Loucy (cell line): ENCODE measurements at regions not wholly inside any gene's neighbourhood (a gene's known extent, or its start where the extent isn't known, plus 50 kb on each side); places are given as distances from the start of the nearest gene placed in this dataset.

Source experiments
- H2AFZ ChIP-seq: fragments of 200-600 bp; sonication (generic); 2 replicates; pipeline ENCODE4 v1.6.0; 2016; ENCODE audit warnings: antibody characterized with exemption, mild to moderate bottlenecking, low read length, moderate library complexity
- H3F3A ChIP-seq: fragments of 200-600 bp; 2 replicates; pipeline ENCODE4 v1.6.0; 2016; ENCODE audit warnings: antibody characterized with exemption, low read depth, mild to moderate bottlenecking
- H3K27me3 ChIP-seq: fragments of 200-600 bp; sonication (generic); 2 replicates; pipeline ENCODE4 v1.6.1; 2014; ENCODE audit warnings: low read length, mild to moderate bottlenecking; ENCODE audit not compliant: insufficient read depth, poor library complexity, severe bottlenecking
- H3K36me3 ChIP-seq: fragments of 200-600 bp; sonication (generic); 2 replicates; pipeline ENCODE4 v1.6.1; 2016; ENCODE audit warnings: low read length; ENCODE audit not compliant: insufficient read depth
- H3K4me1 ChIP-seq: fragments of 200-600 bp; sonication (generic); 2 replicates; pipeline ENCODE4 v1.5.1; 2014; ENCODE audit warnings: low read length, mild to moderate bottlenecking; ENCODE audit not compliant: insufficient read depth, poor library complexity, severe bottlenecking
- H3K4me2 ChIP-seq: fragments of 200-600 bp; sonication (generic); 2 replicates; pipeline ENCODE4 v1.6.0; 2014; ENCODE audit warnings: antibody characterized with exemption, low read length, low read depth, mild to moderate bottlenecking; ENCODE audit not compliant: poor library complexity, severe bottlenecking
- H3K4me3 ChIP-seq: fragments of 200-600 bp; sonication (generic); 2 replicates; pipeline ENCODE4 v1.5.1; 2014; ENCODE audit warnings: low read length, mild to moderate bottlenecking, mixed read lengths; ENCODE audit not compliant: poor library complexity, severe bottlenecking
- H3K79me2 ChIP-seq: fragments of 200-600 bp; sonication (generic); 2 replicates; pipeline ENCODE4 v1.6.1; 2014; ENCODE audit warnings: low read length; ENCODE audit not compliant: insufficient read depth
- H3K9ac ChIP-seq: fragments of 200-600 bp; sonication (generic); 2 replicates; pipeline ENCODE4 v1.6.0; 2014; ENCODE audit warnings: mild to moderate bottlenecking, low read depth, low read length, moderate library complexity; ENCODE audit not compliant: poor library complexity, severe bottlenecking
- H3K9me2 ChIP-seq: fragments of 200-600 bp; sonication (generic); replicated peaks from 2 replicates; pipeline ENCODE4 v1.6.1; 2016; ENCODE audit warnings: low read depth, low read length, mixed read lengths
- H3K9me3 ChIP-seq: fragments of 200-600 bp; sonication (generic); 2 replicates; pipeline ENCODE4 v1.6.1; 2014; ENCODE audit warnings: mild to moderate bottlenecking, antibody characterized with exemption, low read length, low read depth; ENCODE audit not compliant: insufficient read depth
- H4K20me1 ChIP-seq: fragments of 200-600 bp; sonication (generic); 2 replicates; pipeline ENCODE4 v1.6.0; 2014; ENCODE audit warnings: antibody characterized with exemption, low read length, mild to moderate bottlenecking; ENCODE audit not compliant: insufficient read depth, poor library complexity, severe bottlenecking
- EZH2phosphoT487 ChIP-seq: fragments of 200-600 bp; IDR thresholded peaks from 2 replicates; pipeline ENCODE4 v1.6.1; 2018; ENCODE audit warnings: antibody characterized with exemption, mild to moderate bottlenecking, moderate library complexity, borderline replicate concordance
- TF ChIP-seq, protein P1 (sequence below): fragments of 200-600 bp; sonication (generic); conservative IDR thresholded peaks from 2 replicates; pipeline ENCODE4 v1.5.1; 2014; ENCODE audit warnings: mild to moderate bottlenecking, antibody characterized with exemption, low read length

DNA sequence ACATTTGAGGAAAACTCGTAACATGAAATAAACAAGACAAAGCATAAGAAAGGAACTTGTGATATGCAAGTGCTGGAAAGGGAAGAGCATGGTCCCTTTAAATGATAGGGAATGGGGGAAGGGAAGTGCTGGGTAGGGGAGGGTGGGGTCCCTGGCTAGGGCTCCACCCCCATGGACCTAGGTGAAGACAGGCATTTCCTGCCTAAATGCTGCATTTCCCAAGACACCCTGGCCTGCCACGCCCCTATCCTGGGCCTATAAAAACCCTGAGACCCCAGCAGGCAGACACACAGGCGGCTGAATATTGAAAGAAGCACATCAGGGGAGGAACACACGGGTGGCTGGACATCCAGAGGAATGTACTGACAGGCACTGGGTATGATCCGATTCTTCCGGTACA is 499.9 kb downstream of the ZEB2 start:
- no peaks in the 10 kb centered on the region for H3K4me1 ChIP-seq
- H3K9me3 ChIP-seq, result no peaks in the 10 kb centered on the region
- no peaks in the 10 kb centered on the region for H3F3A ChIP-seq
- no peaks in the 10 kb centered on the region for H3K27me3 ChIP-seq
- TF ChIP-seq, protein P1, sequence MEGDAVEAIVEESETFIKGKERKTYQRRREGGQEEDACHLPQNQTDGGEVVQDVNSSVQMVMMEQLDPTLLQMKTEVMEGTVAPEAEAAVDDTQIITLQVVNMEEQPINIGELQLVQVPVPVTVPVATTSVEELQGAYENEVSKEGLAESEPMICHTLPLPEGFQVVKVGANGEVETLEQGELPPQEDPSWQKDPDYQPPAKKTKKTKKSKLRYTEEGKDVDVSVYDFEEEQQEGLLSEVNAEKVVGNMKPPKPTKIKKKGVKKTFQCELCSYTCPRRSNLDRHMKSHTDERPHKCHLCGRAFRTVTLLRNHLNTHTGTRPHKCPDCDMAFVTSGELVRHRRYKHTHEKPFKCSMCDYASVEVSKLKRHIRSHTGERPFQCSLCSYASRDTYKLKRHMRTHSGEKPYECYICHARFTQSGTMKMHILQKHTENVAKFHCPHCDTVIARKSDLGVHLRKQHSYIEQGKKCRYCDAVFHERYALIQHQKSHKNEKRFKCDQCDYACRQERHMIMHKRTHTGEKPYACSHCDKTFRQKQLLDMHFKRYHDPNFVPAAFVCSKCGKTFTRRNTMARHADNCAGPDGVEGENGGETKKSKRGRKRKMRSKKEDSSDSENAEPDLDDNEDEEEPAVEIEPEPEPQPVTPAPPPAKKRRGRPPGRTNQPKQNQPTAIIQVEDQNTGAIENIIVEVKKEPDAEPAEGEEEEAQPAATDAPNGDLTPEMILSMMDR, result no peak
- no peak for TF ChIP-seq EZH2phosphoT487
- H3K4me2 ChIP-seq, result no peak overlapping the region
- H2AFZ ChIP-seq, result no peak overlapping the region
- no peak overlapping the region for H3K9ac ChIP-seq
- H3K36me3 ChIP-seq, result no peaks in the 10 kb centered on the region
- H4K20me1 ChIP-seq, result no peaks in the 10 kb centered on the region
- no peak overlapping the region for H3K4me3 ChIP-seq
- no peaks in the 10 kb centered on the region for H3K9me2 ChIP-seq
- H3K79me2 ChIP-seq, result no peaks in the 10 kb centered on the region

DNA sequence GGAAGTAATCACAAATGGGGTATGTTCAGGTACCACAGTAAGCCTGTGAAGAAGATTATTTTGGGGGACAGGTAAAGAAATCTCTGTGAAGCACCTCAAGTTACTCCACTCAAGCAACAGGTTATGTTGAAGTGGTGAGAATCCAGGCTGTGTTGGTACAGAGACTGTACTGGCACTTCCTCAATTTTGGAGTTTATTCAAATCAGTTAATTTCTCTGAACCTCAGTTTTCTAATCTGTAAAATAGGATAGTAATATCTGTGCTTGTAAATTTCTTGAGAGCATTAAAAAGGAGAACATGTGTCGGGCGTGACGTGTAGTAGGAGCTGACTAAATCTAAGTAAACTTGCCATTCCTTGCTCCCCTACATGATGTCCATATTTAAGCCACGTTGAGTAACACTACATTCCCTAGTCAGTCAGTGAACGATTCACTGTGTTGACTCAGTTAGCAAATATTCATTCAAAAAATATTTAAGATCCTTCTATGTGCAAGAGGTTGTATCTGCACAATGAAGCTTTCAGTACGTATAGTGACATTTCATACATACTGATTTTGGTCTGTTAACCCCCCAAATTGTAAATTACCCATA is 504.2 kb downstream of the ZEB2 start:
- no peaks in the 10 kb centered on the region for H3K36me3 ChIP-seq
- no peaks in the 10 kb centered on the region for H3K4me1 ChIP-seq
- H4K20me1 ChIP-seq, result no peaks in the 10 kb centered on the region
- no peak overlapping the region for H3K4me3 ChIP-seq
- H3K79me2 ChIP-seq, result no peaks in the 10 kb centered on the region
- no peaks in the 10 kb centered on the region for H3K27me3 ChIP-seq
- no peaks in the 10 kb centered on the region for H3K9me3 ChIP-seq
- TF ChIP-seq, protein P1, result no peak
- TF ChIP-seq EZH2phosphoT487, result no peak
- H3K9ac ChIP-seq, result no peak overlapping the region
- no peaks in the 10 kb centered on the region for H3F3A ChIP-seq
- no peaks in the 10 kb centered on the region for H3K9me2 ChIP-seq
- no peak overlapping the region for H2AFZ ChIP-seq
- no peak overlapping the region for H3K4me2 ChIP-seq

DNA sequence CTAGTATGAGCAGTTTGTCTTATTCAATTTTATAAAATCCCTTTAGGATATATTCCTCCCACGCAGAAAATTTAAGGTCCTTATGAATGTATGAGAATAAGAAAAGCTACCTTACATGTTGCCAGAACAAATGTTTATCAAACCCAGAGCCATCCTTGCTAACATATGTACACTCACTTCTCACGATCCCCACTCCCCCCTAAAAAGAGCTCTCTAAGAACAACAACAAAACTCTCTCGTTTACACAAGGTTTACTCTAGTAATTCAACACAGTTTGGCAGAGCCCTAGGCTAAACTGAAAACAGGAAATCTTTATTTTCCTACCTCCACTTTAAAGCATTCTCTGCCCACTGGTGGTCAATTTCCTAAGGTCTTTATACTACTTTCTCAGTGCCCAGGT is 504.9 kb downstream of the ZEB2 start:
- Histone ChIP-seq H2AFZ (no peak overlapping the region), H3K27me3 (no peaks in the 10 kb centered on the region), H3K36me3 (no peaks in the 10 kb centered on the region), H3K9me3 (no peaks in the 10 kb centered on the region), H3K79me2 (no peaks in the 10 kb centered on the region), H3K9me2 (no peaks in the 10 kb centered on the region), H3K4me2 (no peak overlapping the region), H3K4me1 (no peaks in the 10 kb centered on the region), H3F3A (no peaks in the 10 kb centered on the region), H3K9ac (no peak overlapping the region), H3K4me3 (no peak overlapping the region), H4K20me1 (no peaks in the 10 kb centered on the region)
- TF ChIP-seq EZH2phosphoT487, result no peak
- TF ChIP-seq, protein P1, result no peak
